Activated naive CD4-positive, alpha-beta T cell treated with anti-CD3 and anti-CD28 coated beads, Interleukin-2, amount 50 U/mL, for 72 hours (primary cell): ENCODE measurements at regions not wholly inside any gene's neighbourhood (a gene's known extent, or its start where the extent isn't known, plus 50 kb on each side); places are given as distances from the start of the nearest gene placed in this dataset.

ENCODE experiments used
- ATAC-seq, 2 donors: fragments of 150-1000 bp; cut with Tn5 transposase; 2 replicates each; pipeline ENCODE4 v1.10.0; 2021; ENCODE audit warnings: mild to moderate bottlenecking in 2 of 2, moderate library complexity in 2 of 2
- DNase-seq, 2 donors: peaks; one replicate each; pipeline ENCODE4 v3.0.0; 2021 to 2022; ENCODE audit warnings: low spot score in 2 of 2
- H3K27ac Mint-ChIP-seq, 2 donors: one replicate each; pipeline ENCODE4 v1.8.0; 2022; ENCODE audit warnings: mild to moderate bottlenecking in 2 of 2, mixed read lengths in 2 of 2
- H3K36me3 Mint-ChIP-seq, 2 donors: one replicate each; pipeline ENCODE4 v1.8.0; 2022; ENCODE audit warnings: mixed read lengths in 2 of 2
- H3K9me3 Mint-ChIP-seq, 2 donors: one replicate each; pipeline ENCODE4 v1.8.0; 2022; ENCODE audit warnings: mixed read lengths in 2 of 2

DNA sequence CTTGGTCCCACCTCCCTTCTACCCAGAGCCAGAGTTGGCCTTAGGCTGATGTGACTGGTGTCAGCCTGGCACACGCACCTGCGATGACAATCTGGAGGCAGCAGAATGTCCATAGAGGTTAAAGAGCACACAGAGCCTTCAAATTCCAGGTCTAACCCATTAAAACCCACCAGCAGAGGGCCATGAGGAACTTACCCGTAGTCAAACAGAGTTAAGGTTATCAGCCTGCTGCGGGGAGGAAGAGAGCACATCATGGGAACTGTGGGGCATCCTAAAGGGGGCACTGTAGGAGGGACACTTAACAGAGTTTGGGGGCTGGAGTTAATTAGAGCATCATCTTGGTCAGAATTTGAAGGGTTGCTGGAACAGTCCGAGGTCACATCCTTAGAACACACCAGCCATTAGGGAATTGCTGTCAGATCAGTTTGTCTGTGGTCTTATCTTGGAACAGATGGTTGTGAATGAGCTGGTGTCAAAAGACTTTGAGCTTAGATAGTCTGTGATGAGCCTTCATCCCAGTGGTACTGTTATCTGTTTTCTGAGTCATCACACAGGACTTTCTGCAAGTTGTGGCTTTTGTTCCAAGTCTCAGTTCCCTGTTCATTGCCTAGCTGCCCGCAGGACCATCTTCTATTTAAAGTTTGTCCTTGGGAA is 248.6 kb downstream of the LOXHD1 start:
- no peak for DNase-seq

DNA sequence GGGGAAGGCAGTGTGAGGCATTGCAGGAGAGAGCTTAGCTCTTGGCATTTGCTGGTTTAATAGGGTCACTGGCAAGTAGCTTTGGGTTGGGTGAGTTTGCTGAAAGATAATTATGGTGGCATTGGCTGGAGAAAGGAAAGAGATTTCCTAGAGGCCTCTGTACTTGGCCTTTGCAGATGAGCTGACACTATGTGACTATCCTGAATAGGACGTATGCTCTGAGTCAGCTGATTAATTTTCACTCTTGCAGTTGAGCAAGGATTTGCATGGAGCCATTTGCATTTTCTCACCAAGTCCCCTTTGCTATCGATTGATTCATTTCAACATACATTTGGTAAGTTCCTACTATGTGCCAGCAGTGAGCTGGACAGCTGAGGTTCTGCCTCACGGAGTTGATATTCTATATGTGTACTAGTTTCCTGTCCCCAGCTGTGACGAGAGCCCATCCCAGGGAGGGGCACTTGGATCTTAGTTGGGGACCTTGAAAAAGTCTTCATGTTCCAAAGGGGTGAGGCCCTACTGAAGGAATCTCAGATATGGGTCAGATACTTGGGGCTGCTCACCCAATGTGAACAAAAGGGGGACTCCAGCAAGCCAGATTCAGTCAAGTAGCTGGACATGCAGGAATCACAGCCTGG is 245.7 kb downstream of the LOXHD1 start:
- DNase-seq (no peak), ATAC-seq (no peak)
- Mint-ChIP-seq H3K9me3 (no peaks in the 10 kb centered on the region), H3K36me3 (no peaks in the 10 kb centered on the region), H3K27ac (no peak overlapping the region)

More for the DNA sequence above, 248.6 kb downstream of the LOXHD1 start:
- no peaks in the 10 kb centered on the region for H3K36me3 Mint-ChIP-seq
- H3K27ac Mint-ChIP-seq, result peak overlapping the region in 1 of 2 donors; percentile 10
- H3K9me3 Mint-ChIP-seq, result no peaks in the 10 kb centered on the region
- ATAC-seq, result no peak

DNA sequence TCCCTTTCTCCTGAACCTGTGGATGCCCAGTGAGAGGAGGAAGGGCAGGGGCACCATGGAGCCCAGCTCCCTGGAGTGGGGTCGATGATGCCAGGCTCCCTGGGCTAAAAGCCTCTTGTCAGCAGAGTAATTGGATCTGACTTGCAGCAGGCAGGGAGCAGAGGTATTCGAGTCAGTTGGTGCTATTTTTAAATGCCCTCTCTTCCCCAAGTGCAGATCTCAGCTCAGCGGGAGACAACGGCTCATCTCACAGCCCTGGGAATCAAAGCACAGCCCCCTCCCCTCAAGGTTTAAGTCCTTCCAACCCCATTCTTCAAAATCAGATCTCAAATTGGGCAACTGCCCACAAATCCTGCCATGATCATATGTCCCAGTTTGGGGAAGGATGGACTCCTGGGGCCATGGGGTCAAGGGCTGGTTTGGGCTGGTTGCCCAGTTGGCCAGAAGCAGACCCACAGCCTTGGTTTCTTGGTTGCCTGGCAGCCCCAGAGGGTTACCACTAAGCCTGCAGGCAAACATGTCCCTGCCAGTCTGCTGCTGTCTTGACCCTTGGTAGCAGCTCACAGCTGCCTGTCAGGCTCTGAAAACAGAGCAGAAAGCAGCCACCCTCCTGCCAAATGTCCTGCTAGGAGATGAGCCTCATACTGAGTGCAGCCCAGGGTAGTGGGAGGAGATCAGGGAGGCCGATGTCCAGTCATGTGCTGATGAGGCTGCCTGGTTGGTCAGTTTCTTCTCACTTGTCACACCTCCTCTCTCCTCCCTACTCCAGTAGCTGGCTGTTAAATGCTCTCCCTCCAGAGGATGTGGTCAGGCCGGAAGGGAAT is 244.9 kb downstream of the LOXHD1 start:
- no peaks in the 10 kb centered on the region for H3K36me3 Mint-ChIP-seq
- ATAC-seq, result no peak
- H3K27ac Mint-ChIP-seq, result no peak overlapping the region
- H3K9me3 Mint-ChIP-seq, result no peaks in the 10 kb centered on the region
- no peak for DNase-seq

DNA sequence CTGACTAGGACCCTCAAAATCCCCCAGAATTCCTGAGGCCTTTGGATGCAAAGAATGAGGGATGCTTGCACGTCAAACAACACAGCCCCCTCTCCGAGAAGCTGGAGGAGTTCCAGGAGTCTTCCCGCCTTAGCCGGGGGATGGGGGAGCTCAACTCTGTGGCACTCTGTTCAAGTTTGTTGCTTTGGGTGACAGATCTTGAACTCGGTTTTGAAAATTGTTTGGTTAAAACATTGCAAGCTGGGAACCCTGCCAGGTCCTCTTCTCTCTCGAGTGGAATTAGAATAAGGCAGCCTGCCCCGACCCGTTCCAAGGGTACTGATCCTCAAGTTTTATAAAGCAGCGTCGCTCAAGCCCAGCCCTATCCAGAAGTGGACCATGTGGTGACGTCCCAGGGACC is 244.1 kb downstream of the LOXHD1 start:
- Mint-ChIP-seq H3K27ac (no peak overlapping the region), H3K9me3 (no peaks in the 10 kb centered on the region), H3K36me3 (no peaks in the 10 kb centered on the region)
- ATAC-seq (no peak), DNase-seq (no peak)

DNA sequence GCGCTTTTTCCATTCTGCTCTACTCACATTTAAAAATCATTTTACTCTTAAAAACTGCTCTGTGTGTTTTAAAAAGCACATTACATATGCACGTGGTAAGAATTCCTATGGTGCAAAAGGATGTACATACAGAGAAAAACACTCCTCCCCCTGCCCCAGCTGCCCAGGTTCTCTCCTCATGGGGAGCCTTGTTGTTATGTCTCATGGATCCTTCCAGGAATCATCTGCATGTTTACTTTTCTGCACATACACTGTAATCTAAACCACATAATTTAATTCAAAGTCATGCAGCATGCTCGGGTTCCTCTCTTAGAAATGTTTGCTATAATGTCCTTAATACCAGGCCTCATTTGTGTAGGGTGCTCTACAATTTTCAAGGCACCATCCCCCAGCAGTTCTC is 243.3 kb downstream of the LOXHD1 start:
- Mint-ChIP-seq H3K27ac (no peak overlapping the region), H3K9me3 (no peaks in the 10 kb centered on the region), H3K36me3 (no peaks in the 10 kb centered on the region)
- ATAC-seq (no peak), DNase-seq (no peak)

DNA sequence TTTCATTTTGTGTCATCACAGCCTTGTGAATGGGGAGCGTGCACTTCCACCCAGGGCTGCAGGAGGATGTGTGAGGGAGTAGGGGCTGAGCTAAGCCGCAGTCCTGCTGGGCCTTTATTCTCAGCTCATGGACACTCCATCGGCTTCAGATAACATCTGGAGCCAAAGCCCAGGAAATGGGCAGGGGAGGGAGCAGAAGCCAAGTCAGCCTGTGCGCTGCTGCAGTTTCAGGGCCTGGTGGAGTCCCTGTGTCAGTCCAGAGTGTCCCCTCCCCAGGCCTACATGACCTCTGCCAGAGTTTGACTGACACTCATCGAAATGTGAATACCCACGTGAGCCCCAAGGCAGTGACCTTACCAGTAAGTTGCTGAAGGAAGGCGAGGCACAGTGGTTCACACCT is 242.2 kb downstream of the LOXHD1 start:
- H3K36me3 Mint-ChIP-seq, result no peaks in the 10 kb centered on the region
- no peaks in the 10 kb centered on the region for H3K9me3 Mint-ChIP-seq
- H3K27ac Mint-ChIP-seq, result no peak overlapping the region
- no peak for DNase-seq
- no peak for ATAC-seq

DNA sequence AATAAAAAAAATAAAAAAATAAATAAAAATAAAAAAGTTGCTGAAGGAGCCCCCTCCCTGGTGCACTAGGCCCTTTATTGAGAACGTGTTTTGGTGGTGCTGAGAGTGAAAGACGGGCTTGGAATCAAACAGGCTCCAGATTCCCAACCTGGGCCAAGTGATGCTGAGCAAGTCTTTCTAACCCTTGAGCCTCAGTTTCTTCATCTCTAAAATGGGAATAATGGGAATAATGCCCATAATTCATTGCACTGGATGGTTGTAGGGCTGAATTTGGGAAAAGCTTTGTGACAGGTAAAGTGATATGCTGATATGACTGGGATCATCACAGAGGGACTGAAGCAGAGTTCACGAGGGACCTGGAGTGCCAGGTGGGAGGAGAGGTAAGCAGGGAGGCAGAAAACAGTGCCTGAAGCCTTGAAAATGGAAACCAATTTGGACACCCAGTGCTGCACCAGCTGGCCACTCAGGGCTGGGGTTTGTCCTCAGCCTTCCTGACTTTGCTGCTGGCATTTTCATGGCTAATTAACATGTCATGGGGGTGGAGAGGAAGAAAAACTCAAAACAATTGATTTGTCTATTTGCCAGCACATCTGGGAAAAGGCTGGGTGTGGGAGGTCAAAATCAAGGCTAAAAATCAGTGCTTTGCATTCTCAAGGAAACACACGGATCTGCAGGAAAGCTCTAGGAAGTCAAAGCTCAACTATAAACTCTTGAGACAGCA is 241.3 kb downstream of the LOXHD1 start:
- ATAC-seq (no peak), DNase-seq (no peak)
- Mint-ChIP-seq H3K36me3 (no peaks in the 10 kb centered on the region), H3K27ac (no peak overlapping the region), H3K9me3 (no peaks in the 10 kb centered on the region)

DNA sequence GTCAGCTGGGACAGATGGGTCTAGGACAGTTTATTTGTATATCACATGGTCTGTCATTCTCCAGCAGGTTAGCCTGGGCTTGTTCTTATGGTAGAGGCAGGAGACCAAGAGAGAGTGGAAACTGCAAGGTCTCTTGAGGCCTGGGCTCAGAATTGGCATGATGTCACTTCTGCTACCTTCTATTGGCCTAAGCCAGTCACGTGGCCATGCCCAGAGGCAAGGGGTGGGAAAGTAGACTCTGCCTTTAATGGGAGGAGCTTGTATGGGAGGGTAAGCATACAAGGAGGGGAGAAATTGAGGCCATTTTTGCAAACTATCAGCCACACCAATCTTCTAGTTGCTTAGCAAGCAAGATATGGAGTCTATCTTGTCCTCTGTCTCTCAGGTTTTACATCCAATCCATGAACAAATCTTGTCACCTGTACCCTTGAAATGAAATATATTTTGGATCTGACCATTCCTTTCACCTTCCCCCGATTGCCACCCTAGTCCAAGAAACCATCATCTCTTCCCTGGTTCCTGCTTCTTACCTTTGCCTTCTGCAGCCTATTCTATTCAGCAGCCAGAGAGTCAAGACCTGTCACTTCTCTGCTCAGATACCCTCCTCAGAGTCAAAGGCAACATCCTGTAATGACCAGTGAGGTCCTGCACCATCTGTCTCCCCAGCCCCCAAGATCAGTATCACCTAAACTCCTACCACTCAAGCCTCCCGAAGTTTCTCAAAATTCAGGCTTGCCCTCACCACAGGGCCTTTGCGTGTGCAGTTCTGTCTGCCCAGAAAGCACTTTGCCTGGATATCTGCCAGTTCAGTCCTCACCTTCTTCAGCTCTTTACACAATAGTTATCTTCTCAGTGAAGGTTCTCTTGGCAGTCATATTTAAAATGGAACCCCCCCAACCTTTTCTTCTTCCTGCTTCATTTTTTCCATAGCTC is 240.0 kb downstream of the LOXHD1 start:
- DNase-seq, result no peak
- Mint-ChIP-seq H3K9me3 (no peaks in the 10 kb centered on the region), H3K27ac (peak overlapping the region in 1 of 2 donors; percentile 12), H3K36me3 (no peaks in the 10 kb centered on the region)
- ATAC-seq, result peak; percentile 50 to 70

DNA sequence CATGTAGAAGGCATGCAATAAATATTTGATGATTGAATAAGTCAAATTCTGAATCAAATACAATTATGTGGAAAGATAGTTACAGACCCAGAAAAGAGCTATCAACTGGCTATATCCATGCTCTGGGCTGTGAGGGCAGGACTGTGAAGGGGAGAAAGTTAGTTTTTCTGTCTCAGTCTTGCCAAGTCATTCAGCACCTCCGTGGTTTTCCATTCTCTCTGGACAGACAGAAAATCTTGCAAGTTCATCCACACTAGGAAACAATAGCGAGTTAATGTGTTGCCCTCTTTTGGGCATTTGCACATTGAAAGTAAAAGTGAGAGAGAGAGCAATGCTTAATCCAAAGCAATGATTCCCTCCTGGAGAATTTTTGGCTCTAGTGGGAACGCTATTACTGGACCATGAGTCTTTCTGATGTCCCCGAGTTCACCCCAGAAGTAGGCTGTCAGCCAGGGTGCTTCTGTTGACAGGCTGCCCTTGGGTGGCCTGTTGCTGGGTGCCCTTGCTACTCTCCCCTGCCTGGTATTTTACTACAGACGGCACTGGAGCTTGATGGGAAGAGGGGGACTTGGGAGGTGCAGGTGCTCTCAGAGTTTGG is 238.3 kb downstream of the LOXHD1 start:
- no peak overlapping the region for H3K27ac Mint-ChIP-seq
- no peaks in the 10 kb centered on the region for H3K36me3 Mint-ChIP-seq
- ATAC-seq (no peak), DNase-seq (no peak)
- no peaks in the 10 kb centered on the region for H3K9me3 Mint-ChIP-seq

DNA sequence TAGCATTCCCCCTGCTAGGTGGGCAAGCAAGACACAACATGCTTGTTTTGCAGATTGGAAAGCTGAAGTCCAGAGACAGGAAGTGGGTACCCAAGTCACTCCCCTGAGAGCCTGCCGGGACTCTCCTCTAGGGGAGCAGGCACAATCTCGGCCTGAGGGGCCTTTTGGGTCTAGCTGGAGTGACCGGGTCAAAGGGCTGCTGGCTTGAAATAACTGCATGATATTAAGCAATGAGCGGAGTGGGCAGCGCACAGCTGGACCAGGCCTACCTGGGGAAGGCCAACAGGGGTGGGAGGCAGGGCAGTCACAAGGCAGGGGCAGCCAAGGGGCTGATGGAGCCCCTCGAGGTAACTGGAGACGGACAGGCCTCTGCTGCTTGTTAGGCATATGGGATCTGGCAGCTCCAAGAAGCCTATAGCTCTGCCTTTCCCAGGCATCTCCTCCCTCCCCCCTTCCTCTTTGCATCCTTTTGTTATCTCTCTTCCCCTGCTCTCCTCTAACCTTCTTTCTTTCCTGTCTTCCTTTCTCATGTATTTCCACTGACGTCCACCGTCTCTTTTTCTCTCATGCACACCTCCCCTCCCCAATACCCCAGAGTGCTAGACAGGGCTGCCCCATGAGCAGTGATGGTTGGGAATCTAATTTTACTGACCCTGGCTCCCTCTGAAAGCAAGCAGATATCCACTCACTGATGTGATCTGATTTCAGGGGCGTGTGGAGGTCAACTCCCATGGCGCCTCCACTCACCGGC is 237.5 kb downstream of the LOXHD1 start:
- ATAC-seq (no peak), DNase-seq (no peak)
- H3K27ac Mint-ChIP-seq, result no peak overlapping the region
- H3K36me3 Mint-ChIP-seq, result no peaks in the 10 kb centered on the region
- no peaks in the 10 kb centered on the region for H3K9me3 Mint-ChIP-seq

DNA sequence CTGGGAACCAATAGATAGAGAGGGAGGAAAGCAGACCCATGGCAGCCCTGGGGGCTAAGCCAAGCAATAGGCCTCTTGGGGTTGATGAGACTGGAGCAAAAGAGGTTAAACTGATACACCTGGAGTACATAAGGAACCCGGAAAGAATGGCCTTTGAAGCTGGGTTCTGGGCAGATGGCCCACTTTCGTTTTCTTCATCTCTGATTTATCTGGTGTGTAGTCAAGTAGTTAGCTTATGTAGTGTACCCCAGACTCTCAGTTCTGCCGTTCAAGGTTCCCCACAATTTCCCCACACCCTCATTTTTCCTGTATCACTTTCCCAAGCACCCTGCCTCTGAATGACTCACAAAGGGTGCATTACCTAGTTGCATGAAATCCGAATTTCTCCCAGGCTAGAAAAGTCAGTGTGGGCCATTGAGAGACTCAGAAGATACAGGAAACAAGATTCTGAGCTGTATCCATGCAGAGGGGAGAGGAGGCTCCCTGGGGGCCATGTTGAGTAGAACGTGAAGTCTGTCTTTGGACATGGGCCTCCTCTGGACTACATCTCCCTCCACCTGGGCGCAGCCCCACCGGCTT is 235.0 kb downstream of the LOXHD1 start:
- ATAC-seq, result no peak

DNA sequence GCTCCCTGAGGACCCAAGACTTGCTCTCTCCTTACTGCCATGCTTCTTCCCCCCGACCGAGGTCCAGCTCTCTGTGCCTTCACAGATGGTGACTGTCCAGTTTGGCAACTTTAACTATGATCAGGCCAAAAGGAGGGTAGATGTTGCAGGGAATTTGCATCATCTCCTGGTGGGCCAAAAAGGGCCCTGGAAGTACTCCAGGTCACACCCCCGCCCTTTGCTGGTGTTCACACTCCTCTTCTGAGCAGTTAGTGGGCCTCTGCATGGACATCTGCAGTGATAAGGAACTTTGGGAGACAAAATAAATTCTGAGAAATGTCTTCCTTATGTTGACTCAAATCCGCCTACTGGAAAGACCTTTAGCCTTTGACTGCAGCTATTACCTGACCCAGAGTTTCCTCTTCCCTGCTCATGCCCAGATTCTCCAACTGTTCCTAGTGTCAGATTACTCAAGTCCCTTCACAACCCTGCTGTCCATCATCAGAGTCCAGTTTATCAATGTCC is 234.4 kb downstream of the LOXHD1 start:
- no peaks in the 10 kb centered on the region for H3K9me3 Mint-ChIP-seq
- no peaks in the 10 kb centered on the region for H3K36me3 Mint-ChIP-seq
- ATAC-seq (no peak), DNase-seq (no peak)
- no peak overlapping the region for H3K27ac Mint-ChIP-seq

More for the DNA sequence above, 235.0 kb downstream of the LOXHD1 start:
- DNase-seq, result no peak
- Mint-ChIP-seq H3K36me3 (no peaks in the 10 kb centered on the region), H3K27ac (no peak overlapping the region), H3K9me3 (no peaks in the 10 kb centered on the region)

DNA sequence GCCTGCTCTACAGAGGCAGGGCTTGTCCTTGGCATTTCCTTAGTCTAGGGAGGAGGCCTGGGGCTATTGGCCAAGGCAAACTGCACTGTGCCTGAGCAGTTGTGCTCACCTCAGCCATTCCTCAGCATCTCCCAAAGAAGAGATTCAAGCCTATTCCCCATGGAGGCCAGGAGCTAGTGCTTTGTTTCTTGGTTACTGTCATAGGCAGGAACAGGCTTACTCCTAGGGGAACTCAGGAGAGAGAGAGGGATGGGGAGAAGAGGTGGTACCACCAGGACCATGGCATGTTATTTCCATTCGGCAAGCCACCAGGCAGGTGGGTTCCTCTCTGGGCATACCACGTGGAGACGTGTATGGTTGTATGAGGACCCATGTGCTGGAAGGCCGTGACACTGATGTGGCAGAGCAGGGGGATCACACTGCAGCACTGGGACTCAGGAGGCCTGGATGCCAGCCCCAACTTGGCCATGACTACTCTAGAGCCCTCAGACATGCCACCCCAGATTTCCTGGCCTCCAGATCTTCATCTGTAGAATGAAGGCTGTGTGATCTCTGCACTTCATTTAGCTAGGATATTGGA is 233.7 kb downstream of the LOXHD1 start:
- no peaks in the 10 kb centered on the region for H3K9me3 Mint-ChIP-seq
- DNase-seq (no peak), ATAC-seq (no peak)
- no peak overlapping the region for H3K27ac Mint-ChIP-seq
- H3K36me3 Mint-ChIP-seq, result no peaks in the 10 kb centered on the region

DNA sequence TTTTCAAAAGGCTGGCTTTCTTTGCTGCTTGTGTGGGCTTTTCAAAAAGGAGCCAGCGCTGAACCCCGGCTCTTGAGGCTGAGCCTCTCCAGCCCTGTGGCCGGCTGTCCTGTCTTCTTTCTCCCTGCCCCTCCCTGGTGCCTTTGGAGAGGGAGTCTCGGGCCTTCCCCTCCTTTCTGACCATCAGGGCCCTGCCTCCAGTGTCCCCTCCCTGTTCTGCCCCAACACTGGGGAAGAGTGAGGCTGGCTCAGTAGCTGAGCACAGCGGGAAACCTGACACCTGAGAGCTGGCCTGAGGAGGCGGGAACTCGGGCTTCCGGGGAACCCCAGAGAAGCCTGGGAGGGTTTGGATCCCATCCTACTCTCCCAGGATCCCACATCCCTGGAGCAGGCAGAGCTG is 232.1 kb downstream of the LOXHD1 start:
- Mint-ChIP-seq H3K27ac (no peak overlapping the region), H3K36me3 (no peaks in the 10 kb centered on the region), H3K9me3 (no peaks in the 10 kb centered on the region)
- ATAC-seq, result no peak
- no peak for DNase-seq
